HG02852 (cell line): ENCODE measurements at regions not wholly inside any gene's neighbourhood (a gene's known extent, or its start where the extent isn't known, plus 50 kb on each side); places are given as distances from the start of the nearest gene placed in this dataset.

Experiments
- ATAC-seq: cut with Tn5 transposase; IDR thresholded peaks from one replicate; pipeline ENCODE4 v1.9.1; 2021; ENCODE audit warnings: mild to moderate bottlenecking, moderate library complexity; ENCODE audit not compliant: unreplicated experiment

GRCh38 chr5:74918232-74918669 lies 52.1 kb upstream of the FAM169A start:
- no peak for ATAC-seq

- no peak for ATAC-seq
Observed at GRCh38 chr5:74916831-74917710, 50.9 kb upstream of the FAM169A start.
